WTC11 (cell line): ENCODE measurements at regions not wholly inside any gene's neighbourhood (a gene's known extent, or its start where the extent isn't known, plus 50 kb on each side); places are given as distances from the start of the nearest gene placed in this dataset.

Source experiments
- ATAC-seq: fragments of 200-7000 bp; cut with Tn5 transposase; 2 replicates; pipeline ENCODE4 v1.10.0; 2021; ENCODE audit warnings: mild to moderate bottlenecking, moderate library complexity
- CTCF ChIA-PET: fragments of 300-600 bp; sonication (Branson Sonifier 250); formaldehyde crosslinking; loops from one replicate; lab custom pipeline; 2021; ENCODE audit warnings: antibody characterized with exemption; lab: Charles Lee
- POLR2A ChIA-PET: fragments of 350-600 bp; sonication (Branson Sonifier 250); formaldehyde crosslinking; loops from one replicate; lab custom pipeline; 2021; ENCODE audit warnings: antibody characterized with exemption; lab: Charles Lee
- DNase-seq: peaks from one replicate; pipeline ENCODE4 v3.0.0; 2021; ENCODE audit warnings: low spot score
- H3K27ac Mint-ChIP-seq: 2 replicates; pipeline ENCODE4 v1.8.0; 2021; ENCODE audit warnings: mixed read lengths
- H3K27me3 Mint-ChIP-seq: 2 replicates; pipeline ENCODE4 v1.8.0; 2021; ENCODE audit warnings: low read depth, mild to moderate bottlenecking, moderate library complexity, mixed read lengths
- H3K36me3 Mint-ChIP-seq: 2 replicates; pipeline ENCODE4 v1.8.0; 2021; ENCODE audit warnings: mixed read lengths
- H3K4me1 Mint-ChIP-seq: 2 replicates; pipeline ENCODE4 v1.8.0; 2022; ENCODE audit warnings: mixed read lengths
- H3K4me3 Mint-ChIP-seq: 2 replicates; pipeline ENCODE4 v1.8.0; 2021; ENCODE audit warnings: mild to moderate bottlenecking, moderate library complexity, mixed read lengths
- H3K9me3 Mint-ChIP-seq: 2 replicates; pipeline ENCODE4 v1.8.0; 2021; ENCODE audit warnings: mixed read lengths
- ESRRA ChIP-seq: sonication (generic); formaldehyde crosslinking; IDR thresholded peaks from 2 replicates; pipeline ENCODE4 v1.8.1; 2022; ENCODE audit warnings: mild to moderate bottlenecking, missing genetic modification reagents, borderline replicate concordance
- GABPB1 ChIP-seq: sonication (generic); formaldehyde crosslinking; IDR thresholded peaks from 2 replicates; pipeline ENCODE4 v1.8.1; 2023; ENCODE audit warnings: mild to moderate bottlenecking, missing genetic modification reagents
- GRHL2 ChIP-seq: fragments of 250-450 bp; sonication (Bioruptor Pico); IDR thresholded peaks from 2 replicates; pipeline ENCODE4 v1.8.0; 2022; ENCODE audit warnings: mild to moderate bottlenecking, moderate library complexity; ENCODE audit not compliant: insufficient replicate concordance, severe bottlenecking
- GTF2I ChIP-seq: fragments of 250-450 bp; sonication (Bioruptor Pico); conservative IDR thresholded peaks from 2 replicates; pipeline ENCODE4 v1.4.0; 2021; ENCODE audit warnings: mild to moderate bottlenecking
- IRF2 ChIP-seq: sonication (generic); formaldehyde crosslinking; IDR thresholded peaks from 2 replicates; pipeline ENCODE4 v1.8.0; 2022; ENCODE audit warnings: low read depth, missing genetic modification reagents, borderline replicate concordance
- JAZF1 ChIP-seq: fragments of 250-450 bp; sonication (Bioruptor Pico); IDR thresholded peaks from 2 replicates; pipeline ENCODE4 v1.9.0; 2021; ENCODE audit warnings: moderate library complexity, mild to moderate bottlenecking, inconsistent platforms
- JUN ChIP-seq: sonication (generic); formaldehyde crosslinking; IDR thresholded peaks from 2 replicates; pipeline ENCODE4 v1.8.0; 2023; ENCODE audit warnings: mild to moderate bottlenecking, missing genetic modification reagents
- MLX ChIP-seq: sonication (generic); formaldehyde crosslinking; IDR thresholded peaks from 2 replicates; pipeline ENCODE4 v1.8.1; 2023; ENCODE audit warnings: mild to moderate bottlenecking, missing genetic modification reagents, moderate library complexity
- NFE2L1 ChIP-seq: sonication (generic); formaldehyde crosslinking; IDR thresholded peaks from 2 replicates; pipeline ENCODE4 v1.8.1; 2023; ENCODE audit warnings: missing genetic modification reagents
- NFYB ChIP-seq: sonication (generic); formaldehyde crosslinking; conservative IDR thresholded peaks from 2 replicates; pipeline ENCODE4 v1.8.0; 2022; ENCODE audit warnings: low read depth, missing genetic modification reagents
- NR1H2 ChIP-seq: sonication (generic); formaldehyde crosslinking; IDR thresholded peaks from 2 replicates; pipeline ENCODE4 v1.9.0; 2021; ENCODE audit warnings: mild to moderate bottlenecking, moderate library complexity, missing genetic modification reagents
- PREB ChIP-seq: sonication (generic); formaldehyde crosslinking; IDR thresholded peaks from 2 replicates; pipeline ENCODE4 v1.8.1; 2022; ENCODE audit warnings: mild to moderate bottlenecking, missing genetic modification reagents, moderate library complexity, borderline replicate concordance
- RORB ChIP-seq: fragments of 250-450 bp; sonication (Bioruptor Pico); IDR thresholded peaks from 2 replicates; pipeline ENCODE4 v1.9.0; 2021; ENCODE audit warnings: mild to moderate bottlenecking
- TEAD4 ChIP-seq: sonication (generic); formaldehyde crosslinking; IDR thresholded peaks from 2 replicates; pipeline ENCODE4 v1.8.0; 2022; ENCODE audit warnings: mild to moderate bottlenecking, missing genetic modification reagents
- USF2 ChIP-seq: sonication (generic); formaldehyde crosslinking; IDR thresholded peaks from 2 replicates; pipeline ENCODE4 v1.8.1; 2023; ENCODE audit warnings: mild to moderate bottlenecking, missing genetic modification reagents, moderate library complexity
- ZNF138 ChIP-seq: sonication (generic); formaldehyde crosslinking; conservative IDR thresholded peaks from 2 replicates; pipeline ENCODE4 v1.8.1; 2022; ENCODE audit warnings: mild to moderate bottlenecking, moderate library complexity, missing genetic modification reagents
- ZNF317 ChIP-seq: sonication (generic); formaldehyde crosslinking; IDR thresholded peaks from 2 replicates; pipeline ENCODE4 v1.8.1; 2023; ENCODE audit warnings: low read depth, mild to moderate bottlenecking, moderate library complexity, missing genetic modification reagents, borderline replicate concordance
- ZNF396 ChIP-seq: fragments of 250-450 bp; sonication (Bioruptor Pico); IDR thresholded peaks from 2 replicates; pipeline ENCODE4 v1.8.0; 2021; ENCODE audit warnings: mild to moderate bottlenecking, moderate library complexity, borderline replicate concordance
- ZNF532 ChIP-seq: fragments of 250-450 bp; sonication (Bioruptor Pico); IDR thresholded peaks from 2 replicates; pipeline ENCODE4 v1.9.0; 2021; ENCODE audit warnings: mild to moderate bottlenecking, borderline replicate concordance
- TF ChIP-seq, protein P1 (sequence below): fragments of 250-450 bp; sonication (Bioruptor Pico); IDR thresholded peaks from 2 replicates; pipeline ENCODE4 v1.9.0; 2021; ENCODE audit warnings: moderate library complexity, mild to moderate bottlenecking, inconsistent platforms, borderline replicate concordance
- TF ChIP-seq, protein P2 (sequence below): sonication (generic); formaldehyde crosslinking; IDR thresholded peaks from 2 replicates; pipeline ENCODE4 v1.8.1; 2022; ENCODE audit warnings: low read depth, mild to moderate bottlenecking, moderate library complexity, missing genetic modification reagents, borderline replicate concordance
- TF ChIP-seq, protein P3 (sequence below): sonication (generic); formaldehyde crosslinking; IDR thresholded peaks from 2 replicates; pipeline ENCODE4 v1.8.1; 2023; ENCODE audit warnings: mild to moderate bottlenecking, moderate library complexity, missing genetic modification reagents

GRCh38 chr9:91006046-91006445 lies 204.4 kb downstream of the SYK start:
- Mint-ChIP-seq H3K36me3 (peaks cover 14% of the 10 kb centered on the region), H3K27me3 (no peaks in the 10 kb centered on the region; the same call in 1 of the 2 replicates), H3K4me3 (no peak overlapping the region), H3K4me1 (no peaks in the 10 kb centered on the region), H3K9me3 (peaks cover 20% of the 10 kb centered on the region), H3K27ac (no peak overlapping the region)
- ATAC-seq (no peak), DNase-seq (no peak)
- TF ChIP-seq GRHL2 (no peak), NFE2L1 (CRISPR knock-in tag) (no peak), JUN (no peak), IRF2 (CRISPR knock-in tag) (no peak), GABPB1 (no peak), ZNF396 (CRISPR knock-in tag) (no peak), JAZF1 (CRISPR knock-in tag) (no peak), NFYB (no peak), ZNF138 (CRISPR knock-in tag) (no peak), NR1H2 (CRISPR knock-in tag) (no peak), PREB (CRISPR knock-in tag) (no peak)
- TF ChIP-seq, protein P1, sequence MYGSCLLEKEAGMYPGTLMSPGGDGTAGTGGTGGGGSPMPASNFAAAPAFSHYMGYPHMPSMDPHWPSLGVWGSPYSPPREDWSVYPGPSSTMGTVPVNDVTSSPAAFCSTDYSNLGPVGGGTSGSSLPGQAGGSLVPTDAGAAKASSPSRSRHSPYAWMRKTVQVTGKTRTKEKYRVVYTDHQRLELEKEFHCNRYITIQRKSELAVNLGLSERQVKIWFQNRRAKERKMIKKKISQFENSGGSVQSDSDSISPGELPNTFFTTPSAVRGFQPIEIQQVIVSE: no peak
- ChIA-PET CTCF (interaction anchor here (2.5 kb wide), 1 partner anchor 91 kb away, joined by 24 read pairs; no protein-coding TSS in a partner anchor), POLR2A (no interaction called here)

- TF ChIP-seq ZNF532 (no peak), NR1H2 (CRISPR knock-in tag) (no peak), ZNF317 (CRISPR knock-in tag) (no peak), USF2 (CRISPR knock-in tag) (no peak), GTF2I (CRISPR knock-in tag) (no peak), TEAD4 (no peak), ESRRA (CRISPR knock-in tag) (no peak), RORB (CRISPR knock-in tag) (no peak), MLX (CRISPR knock-in tag) (no peak)
- TF ChIP-seq, protein P2, sequence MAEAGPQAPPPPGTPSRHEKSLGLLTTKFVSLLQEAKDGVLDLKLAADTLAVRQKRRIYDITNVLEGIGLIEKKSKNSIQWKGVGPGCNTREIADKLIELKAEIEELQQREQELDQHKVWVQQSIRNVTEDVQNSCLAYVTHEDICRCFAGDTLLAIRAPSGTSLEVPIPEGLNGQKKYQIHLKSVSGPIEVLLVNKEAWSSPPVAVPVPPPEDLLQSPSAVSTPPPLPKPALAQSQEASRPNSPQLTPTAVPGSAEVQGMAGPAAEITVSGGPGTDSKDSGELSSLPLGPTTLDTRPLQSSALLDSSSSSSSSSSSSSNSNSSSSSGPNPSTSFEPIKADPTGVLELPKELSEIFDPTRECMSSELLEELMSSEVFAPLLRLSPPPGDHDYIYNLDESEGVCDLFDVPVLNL (CRISPR knock-in tag): no peak
- TF ChIP-seq, protein P3, sequence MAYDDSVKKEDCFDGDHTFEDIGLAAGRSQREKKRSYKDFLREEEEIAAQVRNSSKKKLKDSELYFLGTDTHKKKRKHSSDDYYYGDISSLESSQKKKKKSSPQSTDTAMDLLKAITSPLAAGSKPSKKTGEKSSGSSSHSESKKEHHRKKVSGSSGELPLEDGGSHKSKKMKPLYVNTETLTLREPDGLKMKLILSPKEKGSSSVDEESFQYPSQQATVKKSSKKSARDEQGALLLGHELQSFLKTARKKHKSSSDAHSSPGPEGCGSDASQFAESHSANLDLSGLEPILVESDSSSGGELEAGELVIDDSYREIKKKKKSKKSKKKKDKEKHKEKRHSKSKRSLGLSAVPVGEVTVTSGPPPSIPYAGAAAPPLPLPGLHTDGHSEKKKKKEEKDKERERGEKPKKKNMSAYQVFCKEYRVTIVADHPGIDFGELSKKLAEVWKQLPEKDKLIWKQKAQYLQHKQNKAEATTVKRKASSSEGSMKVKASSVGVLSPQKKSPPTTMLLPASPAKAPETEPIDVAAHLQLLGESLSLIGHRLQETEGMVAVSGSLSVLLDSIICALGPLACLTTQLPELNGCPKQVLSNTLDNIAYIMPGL (CRISPR knock-in tag): no peak
- ATAC-seq (no peak), DNase-seq (no peak)
- no peaks in the 10 kb centered on the region for H3K4me1 Mint-ChIP-seq
- ChIA-PET CTCF (no interaction called here), POLR2A (no interaction called here)
- H3K36me3 Mint-ChIP-seq: peaks cover 4% of the 10 kb centered on the region
- peaks cover 12% of the 10 kb centered on the region for H3K9me3 Mint-ChIP-seq
- H3K27ac Mint-ChIP-seq: no peak overlapping the region
- H3K27me3 Mint-ChIP-seq: no peaks in the 10 kb centered on the region; the same call in 1 of the 2 replicates
- no peak overlapping the region for H3K4me3 Mint-ChIP-seq
Observed at GRCh38 chr9:91008568-91008967, 206.9 kb downstream of the SYK start.
